HCT116 (cell line): ENCODE measurements at regions not wholly inside any gene's neighbourhood (a gene's known extent, or its start where the extent isn't known, plus 50 kb on each side); places are given as distances from the start of the nearest gene placed in this dataset.

Source experiments
- ATAC-seq: fragments of 200-7000 bp; cut with Tn5 transposase; 2 replicates; pipeline ENCODE4 v1.9.1; 2020; ENCODE audit warnings: mild to moderate bottlenecking, moderate library complexity
- BruUV-seq: library from RNA; stranded (reverse); fragments of 400-500 nt; replicated peaks from 2 replicates; lab custom pipeline; 2021; lab: Mats Ljungman, UMichigan
- CTCF ChIA-PET: fragments of 300-600 bp; sonication (Branson Sonifier 250); formaldehyde crosslinking; loops from one replicate; lab custom pipeline; 2021; ENCODE audit warnings: antibody characterized with exemption; lab: Charles Lee
- POLR2A ChIA-PET: fragments of 300-600, 350-600 bp; sonication (Branson Sonifier 250); formaldehyde crosslinking; loops from one replicate; lab custom pipeline; 2021; ENCODE audit warnings: antibody characterized with exemption; lab: Charles Lee
- RAD21 ChIA-PET, 2 experiments: fragments of 300-600 bp; sonication (Branson Sonifier 250); formaldehyde crosslinking; loops; one replicate each; lab custom pipeline; 2023; ENCODE audit warnings: low total read pairs in 2 of 2; ENCODE audit not compliant: uncharacterized antibody in 2 of 2, unreplicated experiment in 2 of 2, low non-redundant PET in 1 of 2; lab: Charles Lee
- DNase-seq: peaks from one replicate; pipeline ENCODE4 v3.0.0-alpha.2; 2010; ENCODE audit warnings: low read depth, low spot score
- H2AFZ ChIP-seq: fragments of 200-600 bp; shearing (Covaris generic), sonication (generic); 2 replicates; pipeline ENCODE4 v1.6.1; 2017; ENCODE audit warnings: low read depth, mixed run types, mixed read lengths, antibody characterized with exemption, low read length; ENCODE audit not compliant: poor library complexity, severe bottlenecking
- H3K27ac ChIP-seq: 2 replicates; pipeline ENCODE4 v1.5.1; 2012; ENCODE audit warnings: low read depth, low read length
- H3K27me3 ChIP-seq: fragments of 200-600 bp; sonication (generic); 2 replicates; pipeline ENCODE4 v1.6.1; 2016; ENCODE audit warnings: mixed run types, low read length, mixed read lengths; ENCODE audit not compliant: insufficient read depth
- H3K36me3 ChIP-seq, 2 experiments: fragments of 200-500 bp in 1 of 2; fragments of 200-600 bp in 1 of 2; sonication (Bioruptor generic) in 1 of 2; sonication (generic) in 1 of 2; 2 replicates each; pipeline versions ENCODE4 v1.5.1 to v1.6.1; 2014 to 2016; ENCODE audit warnings: low read length in 2 of 2, inconsistent platforms in 1 of 2, mixed read lengths in 1 of 2, mixed run types in 1 of 2; ENCODE audit not compliant: insufficient read depth in 2 of 2, control insufficient read depth in 1 of 2
- H3K4me1 ChIP-seq, 2 experiments: fragments of 200-600 bp in 1 of 2; sonication (generic) in 1 of 2; 2 replicates each; pipeline versions ENCODE4 v1.5.1 to v1.6.1; 2012 to 2017; ENCODE audit warnings: low read length in 2 of 2, inconsistent platforms in 1 of 2, mild to moderate bottlenecking in 1 of 2, mixed read lengths in 1 of 2, mixed run types in 1 of 2, moderate library complexity in 1 of 2; ENCODE audit not compliant: insufficient read depth in 2 of 2, control insufficient read depth in 1 of 2
- H3K4me2 ChIP-seq: fragments of 200-600 bp; sonication (generic); 2 replicates; pipeline ENCODE4 v1.6.1; 2017; ENCODE audit warnings: mixed run types, low read length, mixed read lengths
- H3K4me3 ChIP-seq, 2 experiments: fragments of 200-600 bp in 1 of 2; sonication (generic) in 1 of 2; replicated peaks in 1 of 2; 2 replicates each; pipeline ENCODE4 v1.5.1; 2011 to 2016; ENCODE audit warnings: low read length in 2 of 2, control low read depth in 1 of 2, low read depth in 1 of 2, mild to moderate bottlenecking in 1 of 2, mixed read lengths in 1 of 2, mixed run types in 1 of 2
- H3K79me2 ChIP-seq: fragments of 200-600 bp; sonication (generic); 2 replicates; pipeline ENCODE4 v1.6.1; 2017; ENCODE audit warnings: mild to moderate bottlenecking, mixed run types, low read length, moderate library complexity, mixed read lengths; ENCODE audit not compliant: insufficient read depth
- H3K9ac ChIP-seq: fragments of 200-600 bp; sonication (generic); 2 replicates; pipeline ENCODE4 v1.6.1; 2016; ENCODE audit warnings: low read length, mixed read lengths
- H3K9me2 ChIP-seq: fragments of 200-600 bp; sonication (generic), shearing (Covaris generic); 2 replicates; pipeline ENCODE4 v1.6.1; 2017; ENCODE audit warnings: mixed run types, mild to moderate bottlenecking, moderate library complexity; ENCODE audit not compliant: insufficient read depth
- H3K9me3 ChIP-seq, 2 experiments: fragments of 200-500 bp in 1 of 2; fragments of 200-600 bp in 1 of 2; sonication (Bioruptor generic) in 1 of 2; sonication (generic) in 1 of 2; 2 replicates each; pipeline ENCODE4 v1.6.1; 2014 to 2017; ENCODE audit warnings: low read length in 2 of 2, mixed read lengths in 2 of 2, inconsistent platforms in 1 of 2, low read depth in 1 of 2, mild to moderate bottlenecking in 1 of 2, mixed run types in 1 of 2, moderate library complexity in 1 of 2; ENCODE audit not compliant: control insufficient read depth in 1 of 2, insufficient read depth in 1 of 2
- H4K20me1 ChIP-seq: fragments of 200-600 bp; sonication (generic), shearing (Covaris generic); 2 replicates; pipeline ENCODE4 v1.6.1; 2017; ENCODE audit warnings: mixed run types, mild to moderate bottlenecking, moderate library complexity; ENCODE audit not compliant: insufficient read depth
- EGR1 ChIP-seq: IDR thresholded peaks from 2 replicates; pipeline ENCODE4 v1.6.1; 2012; ENCODE audit warnings: low read depth
- EZH2phosphoT487 ChIP-seq: fragments of 200-600 bp; IDR thresholded peaks from 2 replicates; pipeline ENCODE4 v1.6.1; 2018; ENCODE audit warnings: antibody characterized with exemption, borderline replicate concordance
- FOSL1 ChIP-seq: IDR thresholded peaks from 2 replicates; pipeline ENCODE4 v1.6.1; 2012; ENCODE audit warnings: low read depth
- REST ChIP-seq: IDR thresholded peaks from 2 replicates; pipeline ENCODE4 v1.6.1; 2012; ENCODE audit warnings: low read depth
- SRF ChIP-seq: IDR thresholded peaks from 2 replicates; pipeline ENCODE4 v1.6.1; 2012; ENCODE audit warnings: low read depth
- YY1 ChIP-seq: IDR thresholded peaks from 2 replicates; pipeline ENCODE4 v1.6.1; 2011; ENCODE audit warnings: low read length, low read depth, moderate library complexity, mild to moderate bottlenecking; ENCODE audit not compliant: insufficient replicate concordance; ENCODE audit errors: extremely low read depth
- ZNF274 ChIP-seq: fragments of 200-500 bp; sonication (Bioruptor generic); IDR thresholded peaks from 2 replicates; pipeline ENCODE4 v1.6.1; 2014; ENCODE audit warnings: mild to moderate bottlenecking, low read depth, low read length, inconsistent platforms
- intact Hi-C: fragments of 100-400 bp; cut with micrococcal nuclease; formaldehyde crosslinking; loops from 2 replicates; pipeline ENCODE4 v1.10.0; 2022

DNA sequence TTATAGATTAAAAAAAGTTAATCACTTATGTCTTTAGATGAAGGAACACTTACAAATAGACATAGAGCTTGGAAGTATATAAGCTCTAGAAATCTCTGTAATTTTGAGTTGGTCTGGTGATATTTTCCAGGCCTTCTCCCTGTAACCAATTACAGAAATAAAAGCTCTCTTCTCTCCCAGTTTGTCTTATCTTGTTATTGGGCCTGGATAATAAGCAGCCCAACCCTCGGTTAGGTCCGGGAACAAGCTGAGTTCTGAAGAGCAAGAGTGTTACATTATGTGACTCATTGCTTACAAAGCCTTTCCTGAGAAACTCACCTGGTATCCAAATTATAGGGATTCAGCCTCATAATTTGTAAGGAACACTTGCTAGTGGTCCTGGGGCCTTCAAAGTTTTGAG, 1146.2 kb downstream of the CDH9 start:
- no peak for ATAC-seq
- intact Hi-C loops, result no loop called here
- H3K9me2 ChIP-seq, result no peaks in the 10 kb centered on the region

More for the DNA sequence above, 1146.2 kb downstream of the CDH9 start:
- no peak for DNase-seq
- RAD21 ChIA-PET, result no interaction called here
- Histone ChIP-seq H3K4me1 (no peaks in the 10 kb centered on the region), H2AFZ (no peak overlapping the region), H3K4me2 (no peak overlapping the region), H3K4me3 (no peak overlapping the region), H4K20me1 (no peaks in the 10 kb centered on the region)
- POLR2A ChIA-PET, result no interaction called here
- no peak for TF ChIP-seq ZNF274
- TF ChIP-seq EGR1, result no peak
- no peak for TF ChIP-seq SRF
- no peak for TF ChIP-seq FOSL1
- TF ChIP-seq YY1, result no peak
- TF ChIP-seq EZH2phosphoT487, result no peak
- TF ChIP-seq REST, result no peak
- TF ChIP-seq, all 23 proteins: peak for 0
- H3K9me3 ChIP-seq, result peaks cover 6 to 7% of the 10 kb centered on the region in 2 experiments; a peak in 2 of 4 replicates
- no peaks in the 10 kb centered on the region for H3K27me3 ChIP-seq
- CTCF ChIA-PET, result no interaction called here
- no TSS peak for BruUV-seq
- no peak overlapping the region for H3K27ac ChIP-seq
- no peaks in the 10 kb centered on the region for H3K79me2 ChIP-seq
- no peak overlapping the region for H3K9ac ChIP-seq
- no peaks in the 10 kb centered on the region for H3K36me3 ChIP-seq
